Body of pancreas (tissue), 4 donors: ENCODE measurements at regions not wholly inside any gene's neighbourhood (a gene's known extent, or its start where the extent isn't known, plus 50 kb on each side); places are given as distances from the start of the nearest gene placed in this dataset.

Source experiments
- ATAC-seq: fragments of 150-250 bp; one replicate; pipeline ENCODE4 v1.9.1; 2016
- DNase-seq, 4 donors: peaks; one replicate each; pipeline ENCODE4 v3.0.0-alpha.2; 2019
- H3K27ac ChIP-seq, 4 donors: fragments of 200-600 bp; sonication (generic); 1 replicate in 3 of 4; 2 replicates in 1 of 4; pipeline versions ENCODE4 v1.5.1 to v1.6.1; 2016 to 2019; ENCODE audit warnings: mild to moderate bottlenecking in 1 of 4, mixed read lengths in 1 of 4, moderate library complexity in 1 of 4
- H3K27me3 ChIP-seq, 2 donors: fragments of 200-600 bp; sonication (generic); one replicate each; pipeline ENCODE4 v1.6.0; 2016; ENCODE audit warnings: mild to moderate bottlenecking in 1 of 2
- H3K36me3 ChIP-seq, 2 donors: fragments of 200-600 bp; sonication (generic); replicated peaks in 1 of 2; 2 replicates each; pipeline ENCODE4 v1.5.1; 2016; ENCODE audit warnings: low read depth in 2 of 2; ENCODE audit not compliant: insufficient read depth in 1 of 2
- H3K4me1 ChIP-seq: fragments of 200-600 bp; sonication (generic); one replicate; pipeline ENCODE4 v1.6.0; 2016
- H3K4me3 ChIP-seq, 2 donors: fragments of 200-600 bp; sonication (generic); 1 replicate in 1 of 2; 2 replicates in 1 of 2; pipeline ENCODE4 v1.5.1; 2016 to 2019
- H3K9me3 ChIP-seq, 3 donors: fragments of 200-600 bp; sonication (generic); 1 replicate in 2 of 3; 2 replicates in 1 of 3; pipeline ENCODE4 v1.5.1; 2016
- CTCF ChIP-seq, 7 experiments: fragments of 450-650 bp in 4 of 7; fragments of 200-600 bp in 3 of 7; sonication (generic) in 3 of 7; IDR thresholded peaks; one replicate each; pipeline ENCODE4 v1.5.1; 2016 to 2019; ENCODE audit warnings: antibody characterized with exemption in 7 of 7
- POLR2A ChIP-seq, 3 donors: fragments of 450-650 bp; IDR thresholded peaks; one replicate each; pipeline ENCODE4 v1.6.1; 2016; ENCODE audit warnings: antibody characterized with exemption in 3 of 3, mild to moderate bottlenecking in 2 of 3
- WGBS, 2 donors: methylation state at CpG; one replicate each; pipeline ENCODE4 v1.1.5; 2017; 5-methylcytosine and 5-hydroxymethylcytosine counted together
- intact Hi-C: fragments of 100-400 bp; cut with DNase I; formaldehyde crosslinking; loops from one replicate; pipeline ENCODE4 v1.15.1; 2023

DNA sequence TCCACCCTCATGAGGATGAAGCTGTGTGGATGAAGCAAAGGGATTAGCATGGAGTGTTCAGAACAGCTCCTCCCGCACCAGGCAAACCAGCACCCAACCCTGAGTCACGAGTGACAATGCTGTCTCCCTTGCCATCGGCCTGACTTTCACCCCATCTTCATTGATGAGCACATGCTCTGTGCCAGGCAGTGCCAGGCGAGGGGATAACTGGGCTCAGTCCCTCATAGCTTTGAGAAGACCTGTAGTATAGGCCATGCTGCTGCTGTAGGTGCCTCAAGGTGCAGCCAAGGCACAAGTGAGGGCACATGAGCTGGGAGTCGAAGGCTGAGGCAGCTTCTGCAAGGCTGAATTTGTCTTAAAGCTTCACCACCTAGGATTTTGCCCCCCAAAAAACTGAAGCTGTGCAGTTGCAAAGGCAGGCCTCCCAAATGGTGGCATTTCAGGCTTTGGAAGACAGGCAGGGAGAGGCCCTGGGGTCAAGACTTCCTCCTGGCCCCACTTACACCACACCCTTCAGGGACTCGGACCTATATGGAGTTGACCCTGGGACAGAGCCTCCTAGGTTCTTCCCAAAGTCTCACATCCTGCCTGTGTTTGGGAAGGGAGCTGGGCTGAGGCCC lies 54.2 kb upstream of the GDF10 start:
- Histone ChIP-seq H3K4me3 (no peak overlapping the region), H3K9me3 (no peaks in the 10 kb centered on the region), H3K27ac (no peak overlapping the region), H3K4me1 (no peaks in the 10 kb centered on the region), H3K27me3 (no peaks in the 10 kb centered on the region), H3K36me3 (no peaks in the 10 kb centered on the region)
- DNase-seq (no peak), ATAC-seq (no peak)
- 77 to 88% methylated on average over 6 of the region's 6 CpGs for WGBS, 2 donors
- intact Hi-C loops: no loop called here
- no peak for TF ChIP-seq POLR2A (IDR thresholded peaks at IDR 0.05)
- TF ChIP-seq CTCF (IDR thresholded peaks at IDR 0.05): no peak

- ATAC-seq: no peak
- WGBS, 2 donors: 92 to 94% methylated on average over 6 of the region's 6 CpGs
- DNase-seq: no peak
Measured at GRCh38 chr10:47246406-47247147, 53.4 kb upstream of the GDF10 start.

DNA sequence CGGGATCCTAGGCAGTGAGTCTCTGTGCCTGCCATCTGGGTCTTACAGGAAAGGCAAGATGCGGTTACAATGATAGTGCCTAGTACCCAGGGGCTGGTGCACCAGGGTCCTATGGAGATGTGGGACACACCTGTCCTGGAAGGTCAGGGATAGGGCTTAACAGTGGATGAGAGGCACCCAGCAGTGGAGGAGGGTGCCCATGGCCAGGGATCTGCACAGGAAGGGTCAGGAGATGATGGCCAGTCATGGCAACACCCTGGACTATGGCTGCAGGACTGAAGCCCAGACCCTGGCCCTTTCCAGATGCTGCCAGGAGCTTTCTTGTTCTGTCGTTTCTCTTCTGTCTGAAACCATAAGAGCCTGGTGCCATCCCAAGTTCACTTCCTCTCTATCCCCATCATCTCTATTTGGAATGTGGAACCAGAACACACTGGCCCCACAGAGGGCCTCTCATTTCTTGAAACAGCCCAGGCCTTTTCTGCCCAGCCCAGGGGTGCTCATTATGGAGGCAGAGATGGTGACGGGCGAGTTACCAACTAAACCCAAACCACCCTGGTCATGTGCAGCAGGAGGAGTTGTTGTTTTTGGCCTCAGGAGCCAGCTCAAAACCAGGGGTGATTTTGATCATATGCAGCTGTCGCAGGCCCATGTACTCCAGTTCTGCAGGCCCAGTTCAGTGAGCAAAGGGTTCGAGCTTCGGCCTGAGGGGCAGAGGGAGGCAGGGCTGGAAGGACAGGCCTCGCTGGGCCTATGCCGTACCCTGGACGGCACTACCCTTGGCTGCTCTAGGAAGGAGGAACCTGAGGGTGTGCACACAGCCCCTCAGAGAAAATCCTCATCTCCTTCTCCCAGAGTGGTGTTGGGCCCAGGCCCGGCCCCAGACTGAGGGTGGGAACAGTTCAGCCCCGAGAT lies 52.6 kb upstream of the GDF10 start:
- Histone ChIP-seq H3K9me3 (no peaks in the 10 kb centered on the region), H3K27ac (no peak overlapping the region), H3K36me3 (no peaks in the 10 kb centered on the region), H3K4me1 (no peaks in the 10 kb centered on the region), H3K27me3 (no peaks in the 10 kb centered on the region), H3K4me3 (no peak overlapping the region)
- intact Hi-C loops: no loop called here
- 89 to 91% methylated on average over 9 to 13 of the region's 13 CpGs for WGBS, 2 donors
- TF ChIP-seq POLR2A (IDR thresholded peaks at IDR 0.05): no peak
- no peak for TF ChIP-seq CTCF (IDR thresholded peaks at IDR 0.05)
- no peak for DNase-seq
- ATAC-seq: no peak

More at GRCh38 chr10:47246406-47247147, 53.4 kb upstream of the GDF10 start:
- no peaks in the 10 kb centered on the region for H3K9me3 ChIP-seq
- TF ChIP-seq POLR2A (IDR thresholded peaks at IDR 0.05) (no peak), CTCF (IDR thresholded peaks at IDR 0.05) (no peak)
- H3K27me3 ChIP-seq: no peaks in the 10 kb centered on the region
- H3K4me1 ChIP-seq: no peaks in the 10 kb centered on the region
- H3K27ac ChIP-seq: no peak overlapping the region
- no peaks in the 10 kb centered on the region for H3K36me3 ChIP-seq
- intact Hi-C loops: no loop called here
- no peak overlapping the region for H3K4me3 ChIP-seq

DNA sequence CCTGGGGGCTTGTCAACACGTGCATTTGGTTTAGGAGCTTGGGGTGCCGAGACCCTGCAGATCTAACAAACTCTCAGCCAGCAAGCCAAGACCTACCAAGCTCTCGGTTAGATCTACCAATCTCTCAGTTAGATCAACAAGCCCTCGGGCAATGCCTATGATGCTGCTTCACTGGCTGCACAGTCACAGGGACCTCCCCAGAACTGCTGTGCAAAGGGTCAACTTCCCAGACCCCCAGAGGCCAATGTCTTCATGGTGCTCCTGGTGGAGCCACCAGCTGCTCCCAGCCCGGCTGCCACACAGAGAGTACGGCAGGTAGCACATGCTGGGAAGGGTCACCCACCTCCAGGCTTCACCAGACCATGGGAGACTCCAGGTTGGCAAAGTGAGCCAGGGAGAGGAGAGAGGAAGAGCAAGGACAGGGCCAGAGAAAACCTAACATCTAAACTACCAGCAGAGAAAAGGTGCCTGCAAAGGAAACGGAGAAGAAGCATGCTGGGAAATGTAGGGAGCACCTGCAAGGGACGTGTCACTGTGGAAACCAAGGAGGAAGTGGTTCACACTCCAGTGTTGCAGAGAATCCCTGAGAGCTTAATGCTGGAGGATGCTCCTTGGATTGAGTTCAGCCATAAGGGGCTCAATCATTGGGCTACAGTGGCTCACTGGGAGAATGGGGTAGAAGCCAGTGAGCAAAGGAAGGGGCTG lies 51.5 kb upstream of the GDF10 start:
- WGBS, 2 donors: 76 to 78% methylated on average over 6 to 8 of the region's 8 CpGs
- Histone ChIP-seq H3K9me3 (no peaks in the 10 kb centered on the region), H3K4me1 (peaks cover 7% of the 10 kb centered on the region), H3K4me3 (no peak overlapping the region), H3K36me3 (no peaks in the 10 kb centered on the region), H3K27me3 (no peaks in the 10 kb centered on the region), H3K27ac (no peak overlapping the region)
- DNase-seq (no peak), ATAC-seq (no peak)
- TF ChIP-seq POLR2A (IDR thresholded peaks at IDR 0.05) (no peak), CTCF (IDR thresholded peaks at IDR 0.05) (no peak)
- intact Hi-C loops: no loop called here
